H1 (cell line): ENCODE measurements at regions not wholly inside any gene's neighbourhood (a gene's known extent, or its start where the extent isn't known, plus 50 kb on each side); places are given as distances from the start of the nearest gene placed in this dataset.

Experiments
- CTCF ChIA-PET: fragments of 300-600 bp; sonication (Branson Sonifier 250); formaldehyde crosslinking; loops from one replicate; lab custom pipeline; 2021; ENCODE audit not compliant: partially characterized antibody; lab: Charles Lee
- POLR2A ChIA-PET: fragments of 300-600 bp; sonication (Branson Sonifier 250); formaldehyde crosslinking; loops from one replicate; lab custom pipeline; 2021; ENCODE audit warnings: inconsistent platforms; ENCODE audit not compliant: partially characterized antibody; lab: Charles Lee
- DNase-seq, 2 experiments: peaks; one replicate each; pipeline versions ENCODE4 v3.0.0 to v3.0.0-alpha.2; 2010 to 2022; ENCODE audit warnings: low spot score in 2 of 2, low read depth in 1 of 2, mixed read lengths in 1 of 2
- FAIRE-seq: peaks from 2 replicates; lab custom pipeline; 2011; peaks lifted over from hg19 to GRCh38; lab: Jason Lieb, UNC
- H2AFZ ChIP-seq: 2 replicates; pipeline ENCODE4 v1.8.1; 2012; ENCODE audit warnings: low read length, inconsistent platforms
- H2AK5ac ChIP-seq: 2 replicates; pipeline ENCODE4 v1.6.1; 2013; ENCODE audit warnings: low read depth, low read length
- H2BK120ac ChIP-seq: replicated peaks from 2 replicates; pipeline ENCODE3; 2013; ENCODE audit warnings: low read depth, low read length, inconsistent platforms
- H2BK12ac ChIP-seq: 2 replicates; pipeline ENCODE4 v1.6.1; 2013; ENCODE audit warnings: low read depth, low read length
- H2BK15ac ChIP-seq: 2 replicates; pipeline ENCODE4 v1.6.1; 2013; ENCODE audit warnings: low read length
- H2BK20ac ChIP-seq: 2 replicates; pipeline ENCODE4 v1.6.1; 2013; ENCODE audit warnings: low read length
- H2BK5ac ChIP-seq: 2 replicates; pipeline ENCODE4 v1.6.1; 2013; ENCODE audit warnings: low read depth, low read length
- H3K14ac ChIP-seq: 2 replicates; pipeline ENCODE4 v1.6.1; 2013; ENCODE audit warnings: inconsistent platforms; ENCODE audit not compliant: insufficient read length
- H3K18ac ChIP-seq: 2 replicates; pipeline ENCODE4 v1.6.1; 2013; ENCODE audit warnings: low read length; ENCODE audit errors: extremely low read depth
- H3K23ac ChIP-seq: 2 replicates; pipeline ENCODE4 v1.6.1; 2013; ENCODE audit warnings: inconsistent platforms; ENCODE audit not compliant: insufficient read length
- H3K23me2 ChIP-seq: 2 replicates; pipeline ENCODE4 v1.6.1; 2013; ENCODE audit warnings: low read depth, low read length
- H3K27ac ChIP-seq: 2 replicates; pipeline ENCODE4 v1.6.1; 2011; ENCODE audit warnings: low read depth, low read length, inconsistent platforms
- H3K27me3 ChIP-seq, 4 experiments: replicated peaks in 1 of 4; 1 replicate in 1 of 4; 2 replicates in 3 of 4; pipeline versions ENCODE4 v1.6.1 to v1.8.1; 2011 to 2013; ENCODE audit warnings: low read length in 3 of 4, mild to moderate bottlenecking in 3 of 4, inconsistent platforms in 2 of 4, mixed read lengths in 2 of 4, moderate library complexity in 1 of 4; ENCODE audit not compliant: control insufficient read depth in 3 of 4, insufficient read depth in 3 of 4; ENCODE audit errors: extremely low read depth in 1 of 4
- H3K36me3 ChIP-seq, 4 experiments: 2 replicates each; pipeline versions ENCODE4 v1.6.1 to v1.8.1; 2011 to 2013; ENCODE audit warnings: mild to moderate bottlenecking in 4 of 4, low read length in 3 of 4, moderate library complexity in 2 of 4, control low read depth in 1 of 4, inconsistent platforms in 1 of 4; ENCODE audit not compliant: insufficient read depth in 4 of 4, control insufficient read depth in 2 of 4
- H3K4ac ChIP-seq: replicated peaks from 2 replicates; pipeline ENCODE3; 2013; ENCODE audit warnings: low read length, low read depth, mixed read lengths, inconsistent platforms; ENCODE audit not compliant: insufficient read length
- H3K4me1 ChIP-seq, 4 experiments: replicated peaks in 1 of 4; 1 replicate in 1 of 4; 2 replicates in 3 of 4; pipeline versions ENCODE4 v1.6.1 to v1.8.1; 2011 to 2013; ENCODE audit warnings: low read length in 3 of 4, inconsistent platforms in 2 of 4, mixed read lengths in 1 of 4; ENCODE audit not compliant: insufficient read depth in 4 of 4, control insufficient read depth in 3 of 4
- H3K4me2 ChIP-seq, 2 experiments: 2 replicates each; pipeline versions ENCODE4 v1.6.1 to v1.8.1; 2011 to 2013; ENCODE audit warnings: low read depth in 2 of 2, low read length in 2 of 2, control low read depth in 1 of 2, inconsistent platforms in 1 of 2, mild to moderate bottlenecking in 1 of 2; ENCODE audit not compliant: insufficient read depth in 1 of 2
- H3K4me3 ChIP-seq, 4 experiments: fragments of 200-600, 300-600 bp in 1 of 4; sonication (generic), shearing (Covaris generic), sonication (Bioruptor Twin) in 1 of 4; 2 replicates each; pipeline versions ENCODE4 v1.5.1 to v1.8.1; 2011 to 2016; ENCODE audit warnings: low read length in 4 of 4, low read depth in 3 of 4, control low read depth in 2 of 4, inconsistent platforms in 2 of 4, mild to moderate bottlenecking in 2 of 4, mixed read lengths in 1 of 4, moderate library complexity in 1 of 4; ENCODE audit not compliant: insufficient read depth in 2 of 4; ENCODE audit errors: extremely low read depth in 1 of 4
- H3K56ac ChIP-seq: replicated peaks from 2 replicates; pipeline ENCODE3; 2013; ENCODE audit warnings: low read depth, mild to moderate bottlenecking, mixed read lengths, low read length, inconsistent platforms; ENCODE audit not compliant: insufficient read length
- H3K79me1 ChIP-seq: 2 replicates; pipeline ENCODE4 v1.6.1; 2013; ENCODE audit warnings: low read depth, low read length, control low read depth
- H3K79me2 ChIP-seq, 2 experiments: 2 replicates each; pipeline versions ENCODE4 v1.6.1 to v1.8.1; 2012 to 2013; ENCODE audit warnings: low read length in 2 of 2, mild to moderate bottlenecking in 2 of 2, inconsistent platforms in 1 of 2; ENCODE audit not compliant: insufficient read depth in 2 of 2, control insufficient read depth in 1 of 2
- H3K9ac ChIP-seq, 4 experiments: replicated peaks in 1 of 4; 1 replicate in 1 of 4; 2 replicates in 3 of 4; pipeline versions ENCODE4 v1.6.1 to v1.8.1; 2011 to 2013; ENCODE audit warnings: low read depth in 3 of 4, low read length in 3 of 4, control low read depth in 2 of 4, mild to moderate bottlenecking in 2 of 4, moderate library complexity in 2 of 4, inconsistent platforms in 1 of 4; ENCODE audit errors: extremely low read depth in 1 of 4
- H3K9me3 ChIP-seq, 2 experiments: 2 replicates each; pipeline versions ENCODE4 v1.6.1 to v1.8.1; 2012 to 2013; ENCODE audit warnings: mild to moderate bottlenecking in 2 of 2, moderate library complexity in 2 of 2, control low read depth in 1 of 2, inconsistent platforms in 1 of 2, low read depth in 1 of 2, low read length in 1 of 2, mixed read lengths in 1 of 2; ENCODE audit not compliant: insufficient read depth in 2 of 2
- H4K20me1 ChIP-seq, 2 experiments: replicated peaks in 1 of 2; 2 replicates each; pipeline versions ENCODE3 to v1.8.1; 2011 to 2013; ENCODE audit warnings: inconsistent platforms in 2 of 2, low read length in 2 of 2, mild to moderate bottlenecking in 1 of 2; ENCODE audit not compliant: insufficient read depth in 2 of 2, control insufficient read depth in 1 of 2
- H4K5ac ChIP-seq: 2 replicates; pipeline ENCODE4 v1.6.1; 2013; ENCODE audit warnings: low read length, low read depth, mixed read lengths, inconsistent platforms; ENCODE audit not compliant: insufficient read length
- H4K8ac ChIP-seq: 2 replicates; pipeline ENCODE4 v1.8.0; 2013; ENCODE audit warnings: mild to moderate bottlenecking, moderate library complexity, low read length, inconsistent platforms; ENCODE audit not compliant: insufficient read depth; ENCODE audit errors: extremely low read depth
- H4K91ac ChIP-seq: replicated peaks from 2 replicates; pipeline ENCODE3; 2013; ENCODE audit warnings: low read length, mixed read lengths, inconsistent platforms; ENCODE audit not compliant: insufficient read length
- ATF3 ChIP-seq: IDR thresholded peaks from 2 replicates; pipeline ENCODE4 v1.6.1; 2011; ENCODE audit warnings: low read depth, mild to moderate bottlenecking, low read length; ENCODE audit not compliant: insufficient read depth
- CEBPB ChIP-seq: IDR thresholded peaks from 2 replicates; pipeline ENCODE4 v1.6.1; 2012; ENCODE audit warnings: low read depth, low read length
- MAFK ChIP-seq: IDR thresholded peaks from 2 replicates; pipeline ENCODE4 v1.6.1; 2012; ENCODE audit warnings: low read depth, mild to moderate bottlenecking, improper control_type of control experiment, low read length
- PHF8 ChIP-seq: fragments of 200-600 bp; sonication (generic); conservative IDR thresholded peaks from 2 replicates; pipeline ENCODE4 v1.7.1; 2012; ENCODE audit warnings: low read depth, mild to moderate bottlenecking, inconsistent platforms, low read length, moderate library complexity
- RBBP5 ChIP-seq: IDR thresholded peaks from 2 replicates; pipeline ENCODE4 v1.7.1; 2012; ENCODE audit warnings: low read depth, mild to moderate bottlenecking, inconsistent platforms, low read length, moderate library complexity, borderline replicate concordance
- RFX5 ChIP-seq: IDR thresholded peaks from 2 replicates; pipeline ENCODE4 v1.6.1; 2011; ENCODE audit warnings: low read depth, low read length, improper control_type of control experiment, borderline replicate concordance
- SP4 ChIP-seq: IDR thresholded peaks from 2 replicates; pipeline ENCODE4 v1.6.1; 2012; ENCODE audit warnings: low read length, inconsistent platforms
- TBP ChIP-seq: IDR thresholded peaks from 2 replicates; pipeline ENCODE4 v1.6.1; 2011; ENCODE audit warnings: low read depth, low read length, improper control_type of control experiment
- WGBS, 2 experiments: shearing (Covaris generic) in 1 of 2; methylation state at CpG; one replicate each; pipeline versions ENCODE4 v1.1.6 to v1.1.7; 2013 to 2015; ENCODE audit warnings: low lambda C conversion rate in 2 of 2, mixed read lengths in 2 of 2, inconsistent platforms in 1 of 2, low coverage in 1 of 2, missing lambda C conversion rate in 1 of 2; ENCODE audit not compliant: insufficient replicate concordance in 2 of 2, insufficient coverage in 1 of 2, insufficient read length in 1 of 2; ENCODE audit errors: extremely low coverage in 1 of 2, missing lambda C conversion rate in 1 of 2; 5-methylcytosine and 5-hydroxymethylcytosine counted together

- Histone ChIP-seq H3K9ac (no peak overlapping the region), H3K79me1 (no peaks in the 10 kb centered on the region), H3K18ac (no peak overlapping the region), H2AFZ (0 out of 2 replicates have a peak overlapping the region, but pooled peaks have one; percentile 82), H2BK20ac (no peak overlapping the region), H3K14ac (no peak overlapping the region), H2BK15ac (no peak overlapping the region), H2BK5ac (no peak overlapping the region), H2AK5ac (no peak overlapping the region), H4K91ac (no peak overlapping the region), H3K23me2 (no peaks in the 10 kb centered on the region), H4K8ac (no peak overlapping the region), H4K5ac (no peak overlapping the region), H3K9me3 (no peaks in the 10 kb centered on the region), H2BK12ac (no peak overlapping the region), H3K4me3 (no peak overlapping the region), H3K4ac (no peak overlapping the region), H3K4me2 (no peak overlapping the region), H3K79me2 (no peaks in the 10 kb centered on the region), H3K27ac (no peak overlapping the region), H2BK120ac (no peak overlapping the region)
- DNase-seq: no peak
- 81% methylated on average over 5 of the region's 6 CpGs; no CpG with 5 or more reads in 1 of the 2 experiments for WGBS, 2 experiments
- ChIA-PET CTCF (interaction anchor here (0.6 to 2.7 kb wide), 6 partner anchors 23 to 211 kb away, joined by 3 to 11 read pairs (median 4); no protein-coding TSS in a partner anchor), POLR2A (interaction anchor here (1.3 kb wide), 1 partner anchor 70 kb away, joined by 3 read pairs; no protein-coding TSS in a partner anchor)
- no peak for FAIRE-seq
- no peak for TF ChIP-seq PHF8
- TF ChIP-seq MAFK: no peak
- no peak for TF ChIP-seq TBP
- no peak for TF ChIP-seq SP4
- TF ChIP-seq CEBPB: no peak
- TF ChIP-seq RFX5: no peak
- TF ChIP-seq RBBP5: no peak
- no peak for TF ChIP-seq ATF3
- TF ChIP-seq, all 59 proteins: peak for 0
- no peaks in the 10 kb centered on the region for H4K20me1 ChIP-seq
- H3K36me3 ChIP-seq: no peaks in the 10 kb centered on the region
- no peak overlapping the region for H3K23ac ChIP-seq
- no peak overlapping the region for H3K56ac ChIP-seq
- no peaks in the 10 kb centered on the region for H3K27me3 ChIP-seq
- H3K4me1 ChIP-seq: peaks cover 0 to 4% (median 3%) of the 10 kb centered on the region in 4 experiments; a peak in 4 of 7 replicates
Measured at GRCh38 chr12:98420461-98420860, 94.9 kb upstream of the TMPO start.
